Stimulated activated CD4-positive, alpha-beta T cell treated with anti-CD3 and anti-CD28 coated beads, Interleukin-12 subunit alpha, Interleukin-12 subunit beta, amount 100 ng/mL, for 48 hours (primary cell): ENCODE measurements at regions not wholly inside any gene's neighbourhood (a gene's known extent, or its start where the extent isn't known, plus 50 kb on each side); places are given as distances from the start of the nearest gene placed in this dataset.

Experiments
- DNase-seq, 3 donors: peaks; one replicate each; pipeline ENCODE4 v3.0.0-alpha.2; 2020; ENCODE audit warnings: low read depth in 2 of 3, low spot score in 1 of 3

GRCh38 chr17:73694491-73694890 lies 50.2 kb upstream of the SDK2 start:
- DNase-seq: no peak

- no peak for DNase-seq
These were observed 50.9 kb upstream of the SDK2 start for GRCh38 chr17:73695035-73695738.

DNA sequence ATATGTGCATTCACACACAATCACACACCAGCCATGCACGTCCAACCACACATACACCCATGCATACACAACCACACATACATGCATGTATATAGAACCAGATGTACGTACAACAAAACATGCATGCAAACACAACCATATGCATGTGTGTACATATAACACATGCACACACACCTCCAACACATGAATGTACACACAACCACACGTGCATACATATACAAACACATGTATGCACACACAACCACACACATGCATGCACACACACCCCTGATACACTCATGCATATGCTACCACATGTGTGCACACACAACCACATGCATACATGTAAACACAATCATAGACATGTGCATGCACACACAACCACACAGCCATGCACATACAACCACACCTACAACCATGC lies 52.0 kb upstream of the SDK2 start:
- no peak for DNase-seq

- DNase-seq: no peak
These were observed 53.6 kb upstream of the SDK2 start for GRCh38 chr17:73697872-73698271.

- no peak for DNase-seq
These were observed 54.7 kb upstream of the SDK2 start for GRCh38 chr17:73698966-73699365.

DNA sequence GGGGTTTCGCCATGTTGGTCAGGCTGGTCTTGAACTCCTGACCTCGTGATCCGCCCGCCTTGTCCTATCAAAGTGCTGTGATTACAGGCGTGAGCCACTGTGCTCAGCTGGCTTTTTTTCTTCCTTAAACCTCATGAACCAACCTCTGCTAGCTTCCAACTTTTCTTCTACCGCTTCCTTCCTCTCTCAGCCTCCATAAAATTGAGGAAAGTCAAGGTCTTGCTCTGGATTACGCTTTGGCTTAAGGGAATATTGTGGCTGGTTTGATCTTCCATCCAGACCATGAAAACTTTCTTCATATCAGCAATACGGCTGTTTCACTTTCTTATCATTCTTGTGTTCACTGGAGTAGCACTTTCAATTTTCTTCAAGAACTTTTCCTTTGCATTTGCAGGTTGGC lies 57.5 kb upstream of the SDK2 start:
- no peak for DNase-seq

- DNase-seq: no peak
These were observed 58.9 kb upstream of the SDK2 start for GRCh38 chr17:73703192-73703591.

DNA sequence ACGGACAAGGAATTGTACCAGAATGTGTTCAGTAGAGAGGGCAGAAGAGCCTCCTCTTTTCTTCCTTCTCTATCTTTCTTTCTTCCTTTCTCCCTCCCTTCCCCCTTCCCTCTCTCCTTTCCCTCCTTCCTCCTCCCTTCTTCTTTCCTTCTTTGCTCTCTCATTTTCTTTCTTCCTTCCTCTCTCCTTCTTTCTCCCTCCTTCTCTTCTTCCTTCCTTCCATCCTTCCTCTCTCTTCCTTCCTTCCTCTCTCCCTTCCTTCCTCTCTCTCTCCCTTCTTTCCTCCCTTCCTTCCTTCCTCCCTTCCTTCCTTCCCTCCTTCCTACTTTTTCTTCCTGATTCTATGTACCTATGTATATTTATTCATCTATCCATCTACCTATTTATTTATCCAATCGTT lies 59.7 kb upstream of the SDK2 start:
- no peak for DNase-seq

DNA sequence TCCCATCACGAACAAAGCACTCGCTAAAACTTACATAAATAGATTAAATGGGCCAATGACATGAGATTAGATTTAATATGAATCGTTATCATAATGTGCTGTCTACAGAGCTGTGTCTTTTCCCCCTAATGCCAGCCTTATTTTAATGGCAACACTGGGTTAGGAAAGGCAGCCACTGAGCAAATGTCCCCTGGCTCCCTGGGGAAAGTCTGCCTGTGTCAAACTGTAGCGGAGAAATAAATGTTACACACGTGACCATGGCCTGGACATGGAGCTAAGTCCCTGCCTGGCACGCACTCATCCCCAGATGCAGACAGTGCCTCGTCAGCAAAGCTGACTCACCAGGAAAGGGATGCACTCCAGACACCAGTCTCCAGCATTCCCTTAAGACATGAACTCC lies 61.3 kb upstream of the SDK2 start:
- DNase-seq: no peak

DNA sequence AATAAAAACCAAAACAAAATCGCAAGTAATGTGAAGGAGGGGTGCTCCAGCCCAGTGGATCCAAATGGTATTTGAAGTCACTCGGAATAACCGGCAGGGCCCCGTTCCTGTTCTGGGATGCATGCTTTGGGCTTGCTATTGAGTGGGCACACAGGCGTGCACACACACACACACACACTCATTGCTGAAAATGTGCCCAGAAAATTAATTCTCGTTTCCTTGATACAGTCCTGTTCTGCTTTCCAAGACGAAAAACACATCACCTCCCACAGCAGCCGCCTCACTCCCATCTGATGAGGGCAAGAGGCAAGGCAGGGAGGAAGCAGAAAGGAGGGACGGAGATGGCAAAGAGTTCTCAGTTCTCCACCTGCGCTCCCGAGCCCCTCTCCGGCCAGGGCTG lies 62.2 kb upstream of the SDK2 start:
- no peak for DNase-seq

DNA sequence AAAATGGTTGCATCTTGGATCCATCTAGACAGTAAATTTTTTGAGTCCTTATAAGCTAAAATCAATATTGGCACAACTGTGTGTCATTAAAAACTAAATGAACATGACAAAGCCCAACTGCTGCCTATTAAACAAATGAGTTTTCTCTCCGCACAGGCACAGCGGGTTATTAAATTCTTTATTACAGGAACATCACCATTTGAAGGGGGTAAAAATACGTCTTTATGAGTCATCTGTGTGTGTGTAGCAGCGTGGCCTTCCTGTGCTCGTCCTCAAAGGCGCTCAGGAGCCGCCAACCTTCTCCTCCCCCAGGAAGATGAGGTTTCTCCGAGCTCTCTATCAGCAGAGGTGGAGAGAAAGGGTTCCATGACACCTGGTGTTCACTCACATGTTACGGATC lies 62.6 kb upstream of the SDK2 start:
- DNase-seq: no peak

DNA sequence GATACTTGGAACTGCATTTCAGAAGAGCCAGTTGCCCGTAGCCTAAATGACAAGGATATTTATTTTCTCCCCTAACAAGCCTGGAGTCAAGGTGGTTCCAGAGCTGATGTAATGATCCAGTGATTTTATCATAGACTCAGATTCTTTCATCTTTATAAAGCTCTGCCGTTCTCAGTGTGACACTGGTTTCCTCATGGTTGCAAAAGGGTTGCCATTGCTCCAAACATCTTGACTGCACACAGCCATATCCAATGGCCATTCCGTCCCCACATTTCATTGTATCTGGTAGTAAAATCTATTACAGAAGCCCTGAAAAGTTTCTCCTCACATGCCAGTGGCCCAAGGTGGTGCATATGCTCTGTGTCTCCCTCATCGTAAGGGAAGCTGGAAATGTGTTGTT lies 63.1 kb upstream of the SDK2 start:
- no peak for DNase-seq

DNA sequence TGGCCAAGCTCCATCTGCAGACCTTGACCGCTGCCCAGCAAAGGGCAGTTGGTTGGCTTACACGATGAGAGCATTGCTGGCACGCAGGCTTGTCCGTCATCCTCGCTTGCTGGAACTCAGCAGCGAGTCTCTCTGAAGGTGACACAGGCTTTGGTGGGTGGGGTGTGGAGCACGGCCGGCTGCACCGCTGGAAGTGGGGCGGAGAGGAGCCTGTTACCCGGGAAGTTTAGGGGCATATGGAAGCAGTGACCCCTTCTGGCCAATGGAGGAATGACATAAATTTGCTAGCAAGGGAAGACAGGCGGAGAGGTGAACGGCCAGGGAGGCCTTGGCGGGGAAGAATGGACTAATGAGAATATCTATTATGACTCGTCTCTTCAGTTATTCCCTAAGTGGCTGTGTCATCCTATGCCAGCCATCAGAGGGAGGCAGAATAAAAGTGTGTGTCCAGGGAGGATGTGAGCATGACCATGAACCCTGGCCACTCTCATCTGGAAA lies 65.9 kb upstream of the SDK2 start:
- DNase-seq: peak; percentile 29 to 83 (median 53)

DNA sequence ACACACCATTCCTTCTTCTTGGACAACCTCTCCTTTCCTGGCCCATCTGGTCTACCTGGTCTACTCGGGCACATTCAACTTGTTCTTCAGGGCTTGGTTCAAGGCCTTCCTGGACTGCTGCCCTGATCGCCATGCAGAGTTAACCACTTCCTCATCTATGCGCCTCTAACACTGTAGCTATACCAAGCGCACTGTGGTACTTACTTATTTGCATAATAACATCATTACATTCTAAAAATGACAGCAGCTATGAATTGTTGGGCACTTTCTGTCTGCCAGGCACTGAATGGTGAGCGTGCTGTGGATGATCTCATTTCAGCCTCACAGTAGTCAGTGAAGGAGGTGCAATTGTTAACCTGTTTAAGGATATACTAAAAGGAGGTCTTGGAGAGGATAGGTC lies 66.9 kb upstream of the SDK2 start:
- no peak for DNase-seq

- no peak for DNase-seq
These were observed 67.7 kb upstream of the SDK2 start for GRCh38 chr17:73711916-73712315.

DNA sequence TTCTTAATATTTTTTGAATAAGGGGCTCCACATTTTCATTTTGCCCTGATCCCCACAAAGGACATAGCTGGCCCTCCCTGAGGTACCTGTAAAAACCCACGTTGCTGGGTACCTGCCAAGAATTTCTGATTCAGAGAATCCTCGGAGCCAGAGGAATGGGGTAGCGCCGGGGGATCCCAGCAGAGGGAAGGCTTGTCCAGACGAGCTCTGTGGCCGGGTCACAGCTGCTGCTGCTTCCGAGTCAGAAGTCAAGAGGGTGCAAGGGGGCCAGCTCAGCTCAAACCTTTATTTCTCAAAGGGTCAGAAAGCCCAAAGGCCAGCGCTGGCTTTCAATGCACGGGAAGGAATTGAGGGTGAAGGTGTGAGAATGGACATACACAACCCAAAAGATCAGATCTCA lies 68.9 kb upstream of the SDK2 start:
- DNase-seq: no peak

DNA sequence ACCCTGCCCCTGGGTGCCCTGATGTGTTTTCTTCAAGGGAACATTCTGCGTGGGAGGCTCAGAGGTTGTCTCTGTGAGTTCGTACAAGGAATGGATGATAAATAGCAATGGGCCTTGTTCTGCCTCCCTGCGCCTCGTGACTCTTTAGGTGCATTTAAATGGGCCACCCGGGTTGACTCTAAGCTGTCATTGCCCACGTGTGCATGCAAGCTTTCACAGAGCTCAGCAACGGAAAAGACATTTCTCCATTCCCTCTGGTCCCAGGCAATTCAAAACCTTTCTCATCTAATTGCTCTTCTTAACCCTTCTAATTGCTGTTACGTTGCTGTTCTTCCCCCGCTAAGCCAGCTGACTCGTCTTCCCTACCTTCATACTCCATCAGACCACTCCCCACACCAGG lies 71.5 kb upstream of the SDK2 start:
- no peak for DNase-seq

GRCh38 chr17:73717690-73718089 lies 73.4 kb upstream of the SDK2 start:
- DNase-seq: no peak

DNA sequence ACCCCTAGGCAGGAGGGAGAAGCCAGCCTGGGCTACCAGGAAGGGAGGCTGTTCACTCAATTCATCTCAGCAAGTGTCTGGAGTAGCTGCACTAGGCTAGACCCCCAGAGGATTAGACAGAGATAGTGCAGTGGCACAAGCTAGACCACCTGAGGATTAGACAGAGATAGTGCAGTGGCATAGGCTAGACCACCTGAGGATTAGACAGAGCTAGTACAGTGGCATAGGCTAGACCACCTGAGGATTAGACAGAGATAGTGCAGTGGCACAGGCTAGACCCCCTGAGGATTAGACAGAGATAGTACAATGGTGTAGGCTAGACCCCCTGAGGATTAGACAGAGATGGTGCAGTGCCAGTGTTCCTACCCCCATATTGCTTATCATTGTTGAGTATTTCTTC lies 74.1 kb upstream of the SDK2 start:
- DNase-seq: no peak

- no peak for DNase-seq
These were observed 74.7 kb upstream of the SDK2 start for GRCh38 chr17:73718912-73719311.

GRCh38 chr17:73719588-73720071 lies 75.4 kb upstream of the SDK2 start:
- DNase-seq: no peak

- DNase-seq: no peak
These were observed 76.1 kb upstream of the SDK2 start for GRCh38 chr17:73720187-73720834.

DNA sequence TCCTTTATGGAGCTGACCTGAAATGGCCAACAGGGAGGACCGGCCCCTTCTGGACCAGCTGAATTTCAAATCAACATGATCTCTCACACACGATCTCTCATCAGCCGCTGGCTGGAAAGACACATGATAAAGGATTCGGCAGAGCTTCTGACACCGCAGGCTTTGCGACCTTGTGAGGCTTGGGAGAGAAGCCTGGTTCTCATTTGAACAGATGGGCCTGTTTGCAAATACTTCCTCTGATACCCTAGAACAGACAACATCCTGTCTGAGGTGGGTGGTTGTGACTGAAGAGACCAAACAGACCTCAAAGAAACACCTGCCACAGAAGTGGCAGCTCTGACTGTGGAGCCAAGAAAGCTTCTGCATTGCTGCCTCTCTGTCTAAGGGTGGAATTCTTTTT lies 77.9 kb upstream of the SDK2 start:
- DNase-seq: no peak
